Smooth muscle cell (in vitro differentiated cells): ENCODE measurements at regions not wholly inside any gene's neighbourhood (a gene's known extent, or its start where the extent isn't known, plus 50 kb on each side); places are given as distances from the start of the nearest gene placed in this dataset.
"Not testable (repeated sequence)": the region's sequence is repeated elsewhere in the genome, so short reads cannot be mapped to it uniquely, and the experiment has no call there.

Source experiments
- DNase-seq: peaks from one replicate; lab custom pipeline; 2025; ENCODE audit not compliant: unreplicated experiment; lab: John Stamatoyannopoulos, UW
- H2AFZ ChIP-seq: fragments of 200-600 bp; sonication (generic); 2 replicates; pipeline ENCODE4 v1.6.0; 2016; ENCODE audit warnings: antibody characterized with exemption, low read depth, mild to moderate bottlenecking
- H3F3A ChIP-seq: fragments of 200-600 bp; sonication (generic); 2 replicates; pipeline ENCODE4 v1.6.0; 2017; ENCODE audit warnings: antibody characterized with exemption, low read depth
- H3K27ac ChIP-seq: fragments of 200-600 bp; sonication (generic); 2 replicates; pipeline ENCODE4 v1.5.1; 2016; ENCODE audit warnings: low read depth, mild to moderate bottlenecking
- H3K27me3 ChIP-seq: fragments of 200-600 bp; sonication (generic); 2 replicates; pipeline ENCODE4 v1.6.1; 2016; ENCODE audit warnings: low read depth, mild to moderate bottlenecking
- H3K36me3 ChIP-seq: fragments of 200-600 bp; sonication (generic); 2 replicates; pipeline ENCODE4 v1.5.1; 2016; ENCODE audit warnings: low read depth
- H3K4me1 ChIP-seq: fragments of 200-600 bp; sonication (generic); 2 replicates; pipeline ENCODE4 v1.5.1; 2016; ENCODE audit warnings: low read depth
- H3K4me2 ChIP-seq: fragments of 200-600 bp; sonication (generic); 2 replicates; pipeline ENCODE4 v1.6.0; 2016; ENCODE audit warnings: mild to moderate bottlenecking
- H3K4me3 ChIP-seq: fragments of 200-600 bp; sonication (generic); 2 replicates; pipeline ENCODE4 v1.5.1; 2016; ENCODE audit warnings: mild to moderate bottlenecking
- H3K79me2 ChIP-seq: fragments of 200-600 bp; sonication (generic); 2 replicates; pipeline ENCODE4 v1.6.0; 2016; ENCODE audit warnings: low read depth, mild to moderate bottlenecking
- H3K9ac ChIP-seq: fragments of 200-600 bp; sonication (generic); 2 replicates; pipeline ENCODE4 v1.6.0; 2016; ENCODE audit warnings: low read depth
- H3K9me3 ChIP-seq: fragments of 200-600 bp; sonication (generic); replicated peaks from 2 replicates; pipeline ENCODE4 v1.5.1; 2016; ENCODE audit warnings: low read depth
- H4K20me1 ChIP-seq: fragments of 200-600 bp; sonication (generic); 2 replicates; pipeline ENCODE4 v1.6.0; 2016; ENCODE audit warnings: low read depth
- CTCF ChIP-seq: fragments of 200-600 bp; sonication (generic); IDR thresholded peaks from 2 replicates; pipeline ENCODE4 v1.5.1; 2017; ENCODE audit warnings: borderline replicate concordance, mild to moderate bottlenecking, antibody characterized with exemption; ENCODE audit not compliant: insufficient read depth, poor library complexity, severe bottlenecking
- WGBS: methylation state at CpG from one replicate; pipeline ENCODE4 v1.1.7; 2016; ENCODE audit warnings: low lambda C conversion rate; 5-methylcytosine and 5-hydroxymethylcytosine counted together

GRCh38 chr21:9748451-9748850, 772.9 kb upstream of the TPTE start:
- H3K9ac ChIP-seq, H3K4me1 ChIP-seq, H3F3A ChIP-seq, H3K27ac ChIP-seq, H4K20me1 ChIP-seq, H3K27me3 ChIP-seq, H3K79me2 ChIP-seq, H3K4me2 ChIP-seq, H2AFZ ChIP-seq, H3K36me3 ChIP-seq, H3K4me3 ChIP-seq, DNase-seq: not testable (repeated sequence)
- H3K9me3 ChIP-seq, result peaks cover 26% of the 10 kb centered on the region
- 47% methylated on average over 4 of the region's 4 CpGs for WGBS

- H4K20me1 ChIP-seq, H3F3A ChIP-seq, DNase-seq, H3K79me2 ChIP-seq, H2AFZ ChIP-seq, H3K27ac ChIP-seq, H3K4me1 ChIP-seq, H3K27me3 ChIP-seq, H3K9ac ChIP-seq, H3K4me3 ChIP-seq, H3K36me3 ChIP-seq, H3K4me2 ChIP-seq: not testable (repeated sequence)
- 74% methylated on average over 7 of the region's 7 CpGs for WGBS
- peaks cover 26% of the 10 kb centered on the region for H3K9me3 ChIP-seq
Measured at GRCh38 chr21:9749741-9750230, 771.6 kb upstream of the TPTE start.

- no peak overlapping the region for H3K9ac ChIP-seq
- no peaks in the 10 kb centered on the region for H3K27me3 ChIP-seq
- DNase-seq, result no peak
- WGBS, result 74% methylated on average over 13 of the region's 13 CpGs
- no peaks in the 10 kb centered on the region for H3F3A ChIP-seq
- peaks cover 32% of the 10 kb centered on the region for H3K9me3 ChIP-seq
- TF ChIP-seq CTCF, result no peak
- no peak overlapping the region for H3K4me2 ChIP-seq
- H3K36me3 ChIP-seq, result no peaks in the 10 kb centered on the region
- no peaks in the 10 kb centered on the region for H3K4me1 ChIP-seq
- H2AFZ ChIP-seq, result no peak overlapping the region
- H4K20me1 ChIP-seq, result no peaks in the 10 kb centered on the region
- H3K4me3 ChIP-seq, result no peak overlapping the region
- H3K27ac ChIP-seq, result no peak overlapping the region
- no peaks in the 10 kb centered on the region for H3K79me2 ChIP-seq
Measured at GRCh38 chr21:9750341-9751086, 770.9 kb upstream of the TPTE start.

GRCh38 chr21:9751087-9751585, 770.2 kb upstream of the TPTE start:
- WGBS, result 72% methylated on average over 6 of the region's 6 CpGs
- H3K4me1 ChIP-seq, H3K9ac ChIP-seq, H3K27ac ChIP-seq, H3K27me3 ChIP-seq, DNase-seq, H4K20me1 ChIP-seq, H3K4me2 ChIP-seq, H3K4me3 ChIP-seq, H3K79me2 ChIP-seq, H3K36me3 ChIP-seq, H3F3A ChIP-seq, H2AFZ ChIP-seq: not testable (repeated sequence)
- peaks cover 26% of the 10 kb centered on the region for H3K9me3 ChIP-seq

GRCh38 chr21:9752028-9752427, 769.4 kb upstream of the TPTE start:
- not testable (repeated sequence) for H2AFZ ChIP-seq, H3K4me2 ChIP-seq, H3K36me3 ChIP-seq, H3K27ac ChIP-seq, DNase-seq, H3K4me1 ChIP-seq, H4K20me1 ChIP-seq, H3K79me2 ChIP-seq, H3K9ac ChIP-seq, H3K27me3 ChIP-seq, H3F3A ChIP-seq, H3K4me3 ChIP-seq
- H3K9me3 ChIP-seq, result peaks cover 24% of the 10 kb centered on the region
- 77% methylated on average over 9 of the region's 9 CpGs for WGBS

GRCh38 chr21:9753441-9753840, 767.9 kb upstream of the TPTE start:
- not testable (repeated sequence) for H3K27ac ChIP-seq, H2AFZ ChIP-seq, H3K27me3 ChIP-seq, H3F3A ChIP-seq, H3K4me1 ChIP-seq, H3K4me2 ChIP-seq, H3K4me3 ChIP-seq, H3K9ac ChIP-seq, H3K36me3 ChIP-seq, H3K79me2 ChIP-seq, H4K20me1 ChIP-seq, DNase-seq
- peaks cover 27% of the 10 kb centered on the region for H3K9me3 ChIP-seq
- 74% methylated on average over 10 of the region's 10 CpGs for whole genome bisulfite sequencing
